ENCODE measurements at regions not wholly inside any gene's neighbourhood (a gene's known extent, or its start where the extent isn't known, plus 50 kb on each side); places are given as distances from the start of the nearest gene placed in this dataset.

DNA sequence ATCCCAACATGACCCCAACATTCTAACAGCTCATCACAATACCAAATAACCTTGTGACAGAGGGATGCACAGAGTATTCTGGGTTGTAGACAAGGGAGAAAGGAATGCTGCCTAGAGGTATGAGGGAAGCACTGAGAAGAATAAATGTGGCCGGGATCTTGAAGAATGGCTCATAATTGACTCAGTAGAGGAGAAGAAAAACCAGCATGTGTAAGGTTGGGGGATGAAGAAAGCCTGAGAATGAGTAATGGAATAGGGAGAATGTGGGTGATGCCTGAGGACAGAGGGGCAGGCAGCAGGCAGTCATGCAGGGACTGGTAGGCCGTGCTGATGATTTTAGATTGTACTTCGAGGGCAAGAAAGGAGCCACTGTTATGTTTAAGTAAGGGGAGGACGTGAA is 75.4 kb upstream of the ELMO1 start:
- Histone ChIP-seq H3K27ac (ENCODE audit: extremely low read depth, low read depth, low read length) (no peak overlapping the region), H3K4me3 (ENCODE audit: low read depth, low read length) (no peak overlapping the region), H3K9me3 (ENCODE audit: control insufficient read depth, insufficient read depth, low read depth, low read length) (no peaks in the 10 kb centered on the region), H3K4me1 (ENCODE audit: control insufficient read depth, insufficient read depth, low read length) (no peaks in the 10 kb centered on the region), H3K36me3 (ENCODE audit: control insufficient read depth in 2 of 2, insufficient read depth in 1 of 2, low read length in 2 of 2) (no peaks in the 10 kb centered on the region)
- POLR2A ChIA-PET = no interaction called here
- CTCF ChIA-PET = no interaction called here
- TF ChIP-seq SALL2 (tag by site-specific recombination; IDR thresholded peaks at IDR 0.05; ENCODE audit: borderline replicate concordance) (no peak), ZNF548 (tag by site-specific recombination; IDR thresholded peaks at IDR 0.05) (no peak), ZSCAN23 (tag by site-specific recombination; IDR thresholded peaks at IDR 0.05) (no peak), ZBTB26 (tag by site-specific recombination; optimal IDR thresholded peaks at IDR 0.05) (no peak), ZXDB (tag by site-specific recombination; IDR thresholded peaks at IDR 0.05) (no peak), ZNF16 (tag by site-specific recombination; IDR thresholded peaks at IDR 0.05; ENCODE audit: low read depth) (no peak), ZNF19 (tag by site-specific recombination; IDR thresholded peaks at IDR 0.05; ENCODE audit: low read depth) (no peak), GLIS1 (tag by site-specific recombination; IDR thresholded peaks at IDR 0.05) (no peak), ZBTB7A (tag by site-specific recombination; IDR thresholded peaks at IDR 0.05; ENCODE audit: low read depth) (no peak), ZFP69B (tag by site-specific recombination; IDR thresholded peaks at IDR 0.05) (no peak), ZNF629 (tag by site-specific recombination; IDR thresholded peaks at IDR 0.05) (no peak), ZSCAN30 (tag by site-specific recombination; IDR thresholded peaks at IDR 0.05) (no peak), ZNF362 (tag by site-specific recombination; IDR thresholded peaks at IDR 0.05) (no peak), ZNF707 (tag by site-specific recombination; IDR thresholded peaks at IDR 0.05) (no peak), SP2 (tag by site-specific recombination; IDR thresholded peaks at IDR 0.05) (no peak), ZNF837 (tag by site-specific recombination; IDR thresholded peaks at IDR 0.05) (no peak), ZNF140 (tag by site-specific recombination; IDR thresholded peaks at IDR 0.05) (no peak), RBAK (tag by site-specific recombination; IDR thresholded peaks at IDR 0.05) (no peak), ZNF670 (tag by site-specific recombination; IDR thresholded peaks at IDR 0.05; ENCODE audit: low read depth) (no peak)
- TF ChIP-seq, protein P1, sequence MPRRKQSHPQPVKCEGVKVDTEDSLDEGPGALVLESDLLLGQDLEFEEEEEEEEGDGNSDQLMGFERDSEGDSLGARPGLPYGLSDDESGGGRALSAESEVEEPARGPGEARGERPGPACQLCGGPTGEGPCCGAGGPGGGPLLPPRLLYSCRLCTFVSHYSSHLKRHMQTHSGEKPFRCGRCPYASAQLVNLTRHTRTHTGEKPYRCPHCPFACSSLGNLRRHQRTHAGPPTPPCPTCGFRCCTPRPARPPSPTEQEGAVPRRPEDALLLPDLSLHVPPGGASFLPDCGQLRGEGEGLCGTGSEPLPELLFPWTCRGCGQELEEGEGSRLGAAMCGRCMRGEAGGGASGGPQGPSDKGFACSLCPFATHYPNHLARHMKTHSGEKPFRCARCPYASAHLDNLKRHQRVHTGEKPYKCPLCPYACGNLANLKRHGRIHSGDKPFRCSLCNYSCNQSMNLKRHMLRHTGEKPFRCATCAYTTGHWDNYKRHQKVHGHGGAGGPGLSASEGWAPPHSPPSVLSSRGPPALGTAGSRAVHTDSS (tag by site-specific recombination; IDR thresholded peaks at IDR 0.05) = no peak

GRCh38 chr7:37524797-37525196 is 76.1 kb upstream of the ELMO1 start:
- Histone ChIP-seq H3K4me3 (ENCODE audit: low read depth, low read length) (no peak overlapping the region), H3K27ac (ENCODE audit: extremely low read depth, low read depth, low read length) (no peak overlapping the region), H3K9me3 (ENCODE audit: control insufficient read depth, insufficient read depth, low read depth, low read length) (no peaks in the 10 kb centered on the region), H3K4me1 (ENCODE audit: control insufficient read depth, insufficient read depth, low read length) (no peaks in the 10 kb centered on the region), H3K36me3 (ENCODE audit: control insufficient read depth in 2 of 2, insufficient read depth in 1 of 2, low read length in 2 of 2) (no peaks in the 10 kb centered on the region)
- ChIA-PET CTCF (interaction anchor here (0.9 kb wide), 1 partner anchor 290 kb away, joined by 3 read pairs; no protein-coding TSS in a partner anchor), POLR2A (no interaction called here)
- TF ChIP-seq ZNF223 (tag by site-specific recombination; IDR thresholded peaks at IDR 0.05) (no peak), KLF16 (tag by site-specific recombination; IDR thresholded peaks at IDR 0.05) (no peak), ZNF701 (tag by site-specific recombination; IDR thresholded peaks at IDR 0.05) (no peak), ZNF114 (tag by site-specific recombination; IDR thresholded peaks at IDR 0.05) (no peak), ZNF426 (tag by site-specific recombination; IDR thresholded peaks at IDR 0.05) (no peak), ZNF521 (tag by site-specific recombination; IDR thresholded peaks at IDR 0.05) (no peak), KLF10 (tag by site-specific recombination; IDR thresholded peaks at IDR 0.05) (no peak), ZNF404 (tag by site-specific recombination; IDR thresholded peaks at IDR 0.05) (no peak), ZNF16 (tag by site-specific recombination; IDR thresholded peaks at IDR 0.05; ENCODE audit: low read depth) (no peak), ZBTB7A (tag by site-specific recombination; IDR thresholded peaks at IDR 0.05; ENCODE audit: low read depth) (no peak), ZNF660 (tag by site-specific recombination; IDR thresholded peaks at IDR 0.05) (no peak), ZNF791 (tag by site-specific recombination; IDR thresholded peaks at IDR 0.05) (no peak), ZNF747 (tag by site-specific recombination; IDR thresholded peaks at IDR 0.05) (no peak), ZIC2 (tag by site-specific recombination; IDR thresholded peaks at IDR 0.05) (no peak), ZNF169 (tag by site-specific recombination; IDR thresholded peaks at IDR 0.05) (no peak)
- TF ChIP-seq, protein P2, sequence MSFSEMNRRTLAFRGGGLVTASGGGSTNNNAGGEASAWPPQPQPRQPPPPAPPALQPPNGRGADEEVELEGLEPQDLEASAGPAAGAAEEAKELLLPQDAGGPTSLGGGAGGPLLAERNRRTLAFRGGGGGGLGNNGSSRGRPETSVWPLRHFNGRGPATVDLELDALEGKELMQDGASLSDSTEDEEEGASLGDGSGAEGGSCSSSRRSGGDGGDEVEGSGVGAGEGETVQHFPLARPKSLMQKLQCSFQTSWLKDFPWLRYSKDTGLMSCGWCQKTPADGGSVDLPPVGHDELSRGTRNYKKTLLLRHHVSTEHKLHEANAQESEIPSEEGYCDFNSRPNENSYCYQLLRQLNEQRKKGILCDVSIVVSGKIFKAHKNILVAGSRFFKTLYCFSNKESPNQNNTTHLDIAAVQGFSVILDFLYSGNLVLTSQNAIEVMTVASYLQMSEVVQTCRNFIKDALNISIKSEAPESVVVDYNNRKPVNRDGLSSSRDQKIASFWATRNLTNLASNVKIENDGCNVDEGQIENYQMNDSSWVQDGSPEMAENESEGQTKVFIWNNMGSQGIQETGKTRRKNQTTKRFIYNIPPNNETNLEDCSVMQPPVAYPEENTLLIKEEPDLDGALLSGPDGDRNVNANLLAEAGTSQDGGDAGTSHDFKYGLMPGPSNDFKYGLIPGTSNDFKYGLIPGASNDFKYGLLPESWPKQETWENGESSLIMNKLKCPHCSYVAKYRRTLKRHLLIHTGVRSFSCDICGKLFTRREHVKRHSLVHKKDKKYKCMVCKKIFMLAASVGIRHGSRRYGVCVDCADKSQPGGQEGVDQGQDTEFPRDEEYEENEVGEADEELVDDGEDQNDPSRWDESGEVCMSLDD (tag by site-specific recombination; IDR thresholded peaks at IDR 0.05) = no peak

Measured in HEK293 (cell line).